ENCODE measurements at regions not wholly inside any gene's neighbourhood (a gene's known extent, or its start where the extent isn't known, plus 50 kb on each side); places are given as distances from the start of the nearest gene placed in this dataset.

DNA sequence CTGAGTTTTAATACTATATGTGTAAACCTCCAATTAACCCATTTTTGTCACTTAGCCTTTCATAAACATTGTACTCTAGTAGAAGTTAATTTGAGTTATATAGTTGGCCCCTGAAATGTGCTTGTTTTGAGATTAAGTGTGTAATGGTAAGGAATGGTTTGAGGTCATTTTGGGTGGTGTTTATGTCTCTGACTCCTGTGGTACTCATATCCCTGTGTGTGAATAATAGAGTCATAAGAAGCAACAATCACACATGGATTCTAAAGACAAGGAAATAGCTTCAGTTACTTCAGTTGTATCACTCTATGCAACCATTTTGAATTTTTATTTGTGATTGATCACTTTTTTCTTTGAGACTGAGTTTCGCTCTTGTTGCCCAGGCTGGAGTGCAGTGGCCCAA is 408.5 kb downstream of the MFSD1 start:
- TF ChIP-seq SMC3 (conservative IDR thresholded peaks at IDR 0.05; ENCODE audit: poor library complexity): no peak
- TF ChIP-seq EP300 (conservative IDR thresholded peaks at IDR 0.05; ENCODE audit: poor library complexity, severe bottlenecking): no peak
- no peak for TF ChIP-seq MXI1 (conservative IDR thresholded peaks at IDR 0.05; ENCODE audit: poor library complexity, severe bottlenecking)

Data from neural cell (in vitro differentiated cells).